NB4 (cell line): ENCODE measurements at regions not wholly inside any gene's neighbourhood (a gene's known extent, or its start where the extent isn't known, plus 50 kb on each side); places are given as distances from the start of the nearest gene placed in this dataset.
"Not testable (repeated sequence)": the region's sequence is repeated elsewhere in the genome, so short reads cannot be mapped to it uniquely, and the experiment has no call there.

Experiments used
- POLR2A ChIP-seq: IDR thresholded peaks from 2 replicates; pipeline ENCODE4 v1.6.1; 2011; ENCODE audit warnings: mild to moderate bottlenecking; ENCODE audit not compliant: insufficient read length; ENCODE audit errors: extremely low read depth
- TF ChIP-seq, protein P1 (sequence below): IDR thresholded peaks from one replicate; pipeline ENCODE4 v1.5.1; 2012; ENCODE audit warnings: low read depth, low read length

DNA sequence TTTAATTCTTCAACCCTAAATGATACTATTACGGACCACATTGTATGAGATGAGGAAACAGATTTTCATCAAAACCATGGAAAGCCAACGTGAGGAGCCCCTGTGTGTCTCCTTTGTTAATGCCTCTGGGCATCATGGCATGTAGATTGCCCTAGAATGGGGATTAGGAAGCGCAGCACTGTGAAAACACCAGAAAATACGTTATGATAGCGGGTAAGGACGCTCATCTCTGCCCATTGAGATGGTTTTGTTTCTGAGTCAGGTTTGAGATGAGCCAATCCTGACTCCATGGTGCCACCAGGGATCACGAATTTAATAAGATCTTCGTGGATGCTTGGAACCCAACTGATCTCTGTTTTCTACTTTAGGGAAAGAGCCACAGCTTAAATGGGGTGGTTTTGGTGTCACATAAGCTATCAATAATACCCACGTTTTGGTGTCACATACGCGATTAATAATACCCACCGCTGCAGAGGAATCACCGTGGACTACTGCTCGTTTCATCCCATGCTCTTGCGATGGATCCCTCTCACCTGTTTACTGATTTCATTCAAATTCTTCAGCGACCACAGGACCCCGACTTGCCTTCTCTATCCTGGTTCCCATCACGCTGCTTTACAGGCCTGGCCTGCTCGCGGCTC, 137.3 kb downstream of the FOXD4L6 start:
- TF ChIP-seq, protein P1, sequence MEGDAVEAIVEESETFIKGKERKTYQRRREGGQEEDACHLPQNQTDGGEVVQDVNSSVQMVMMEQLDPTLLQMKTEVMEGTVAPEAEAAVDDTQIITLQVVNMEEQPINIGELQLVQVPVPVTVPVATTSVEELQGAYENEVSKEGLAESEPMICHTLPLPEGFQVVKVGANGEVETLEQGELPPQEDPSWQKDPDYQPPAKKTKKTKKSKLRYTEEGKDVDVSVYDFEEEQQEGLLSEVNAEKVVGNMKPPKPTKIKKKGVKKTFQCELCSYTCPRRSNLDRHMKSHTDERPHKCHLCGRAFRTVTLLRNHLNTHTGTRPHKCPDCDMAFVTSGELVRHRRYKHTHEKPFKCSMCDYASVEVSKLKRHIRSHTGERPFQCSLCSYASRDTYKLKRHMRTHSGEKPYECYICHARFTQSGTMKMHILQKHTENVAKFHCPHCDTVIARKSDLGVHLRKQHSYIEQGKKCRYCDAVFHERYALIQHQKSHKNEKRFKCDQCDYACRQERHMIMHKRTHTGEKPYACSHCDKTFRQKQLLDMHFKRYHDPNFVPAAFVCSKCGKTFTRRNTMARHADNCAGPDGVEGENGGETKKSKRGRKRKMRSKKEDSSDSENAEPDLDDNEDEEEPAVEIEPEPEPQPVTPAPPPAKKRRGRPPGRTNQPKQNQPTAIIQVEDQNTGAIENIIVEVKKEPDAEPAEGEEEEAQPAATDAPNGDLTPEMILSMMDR = not testable (repeated sequence)
- not testable (repeated sequence) for TF ChIP-seq POLR2A
